ENCODE measurements at regions not wholly inside any gene's neighbourhood (a gene's known extent, or its start where the extent isn't known, plus 50 kb on each side); places are given as distances from the start of the nearest gene placed in this dataset.

DNA sequence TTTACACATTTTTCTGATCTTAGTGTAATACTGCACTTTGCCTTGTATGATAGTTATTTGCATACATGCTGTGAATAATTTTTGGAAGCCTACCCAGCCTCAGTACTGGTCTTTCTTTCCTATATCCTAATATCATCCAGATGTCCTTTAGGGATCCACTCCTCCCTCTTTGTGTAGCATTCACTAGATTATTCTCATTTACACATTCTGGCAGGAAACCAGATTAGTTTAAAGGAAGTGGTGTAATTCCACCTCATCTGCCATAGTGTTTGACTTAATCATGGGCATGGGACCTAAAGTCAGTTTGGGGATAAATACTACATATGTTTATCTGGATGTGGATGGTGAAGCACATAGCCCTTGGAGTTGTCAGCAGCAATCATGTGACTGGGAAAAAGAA lies 444.9 kb upstream of the MAP2 start:
- TF ChIP-seq, protein P1, sequence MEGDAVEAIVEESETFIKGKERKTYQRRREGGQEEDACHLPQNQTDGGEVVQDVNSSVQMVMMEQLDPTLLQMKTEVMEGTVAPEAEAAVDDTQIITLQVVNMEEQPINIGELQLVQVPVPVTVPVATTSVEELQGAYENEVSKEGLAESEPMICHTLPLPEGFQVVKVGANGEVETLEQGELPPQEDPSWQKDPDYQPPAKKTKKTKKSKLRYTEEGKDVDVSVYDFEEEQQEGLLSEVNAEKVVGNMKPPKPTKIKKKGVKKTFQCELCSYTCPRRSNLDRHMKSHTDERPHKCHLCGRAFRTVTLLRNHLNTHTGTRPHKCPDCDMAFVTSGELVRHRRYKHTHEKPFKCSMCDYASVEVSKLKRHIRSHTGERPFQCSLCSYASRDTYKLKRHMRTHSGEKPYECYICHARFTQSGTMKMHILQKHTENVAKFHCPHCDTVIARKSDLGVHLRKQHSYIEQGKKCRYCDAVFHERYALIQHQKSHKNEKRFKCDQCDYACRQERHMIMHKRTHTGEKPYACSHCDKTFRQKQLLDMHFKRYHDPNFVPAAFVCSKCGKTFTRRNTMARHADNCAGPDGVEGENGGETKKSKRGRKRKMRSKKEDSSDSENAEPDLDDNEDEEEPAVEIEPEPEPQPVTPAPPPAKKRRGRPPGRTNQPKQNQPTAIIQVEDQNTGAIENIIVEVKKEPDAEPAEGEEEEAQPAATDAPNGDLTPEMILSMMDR (IDR thresholded peaks at IDR 0.05): no peak
- TF ChIP-seq POLR2AphosphoS5 (IDR thresholded peaks at IDR 0.05): no peak
